ENCODE measurements at regions not wholly inside any gene's neighbourhood (a gene's known extent, or its start where the extent isn't known, plus 50 kb on each side); places are given as distances from the start of the nearest gene placed in this dataset.
"Not testable (repeated sequence)": the region's sequence is repeated elsewhere in the genome, so short reads cannot be mapped to it uniquely, and the experiment has no call there.

DNA sequence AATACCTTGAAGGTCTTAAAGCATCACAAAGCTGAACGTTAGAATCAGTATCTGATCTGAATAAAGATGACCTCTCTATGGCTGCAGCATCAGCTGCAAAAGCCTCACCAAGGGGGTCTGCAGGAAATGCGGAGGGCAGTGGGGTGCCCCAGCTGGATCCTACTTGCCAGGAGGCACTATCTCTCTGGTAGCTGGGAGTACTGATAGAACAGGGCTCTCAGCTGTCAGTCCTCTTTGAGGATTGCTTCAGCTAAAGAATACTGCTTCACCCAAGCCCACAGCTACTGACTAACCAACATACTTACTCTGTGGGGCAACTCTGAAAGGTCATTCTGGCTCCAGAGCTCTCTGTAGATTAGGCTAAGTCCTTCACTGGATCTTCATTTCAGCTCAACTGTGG, 112.5 kb upstream of the ZFP42 start:
- DNase-seq: no peak

DNA sequence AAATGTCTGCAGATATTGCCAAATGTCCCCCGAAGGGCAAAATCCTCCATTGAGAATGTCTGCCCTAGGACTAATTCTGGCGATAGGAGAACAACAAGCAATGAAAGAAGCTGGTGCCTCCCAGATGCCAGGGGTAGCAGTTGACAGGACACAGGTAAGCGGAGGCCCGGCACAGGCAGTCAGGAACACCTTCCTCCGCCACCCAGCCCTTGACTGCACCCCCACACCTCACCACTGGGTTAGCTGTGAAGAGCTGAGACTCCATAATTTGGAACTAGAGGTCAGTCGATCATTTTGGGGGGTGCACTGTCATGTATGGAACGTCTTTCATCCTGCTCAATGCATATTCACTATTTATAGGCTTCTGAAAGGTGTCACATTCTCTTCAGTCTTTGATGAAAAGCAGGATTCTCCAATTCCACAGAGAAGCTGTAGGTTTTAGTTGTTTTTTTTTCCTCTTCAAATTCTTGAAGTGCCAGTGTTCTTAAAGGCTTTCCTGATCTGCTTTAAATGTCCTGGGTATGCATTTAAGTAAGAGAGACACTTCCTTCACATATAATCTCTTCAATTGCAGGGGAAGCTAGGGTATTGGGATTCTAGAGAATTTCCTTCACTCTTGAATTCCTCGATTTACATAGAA, 111.6 kb upstream of the ZFP42 start:
- DNase-seq: no peak

DNA sequence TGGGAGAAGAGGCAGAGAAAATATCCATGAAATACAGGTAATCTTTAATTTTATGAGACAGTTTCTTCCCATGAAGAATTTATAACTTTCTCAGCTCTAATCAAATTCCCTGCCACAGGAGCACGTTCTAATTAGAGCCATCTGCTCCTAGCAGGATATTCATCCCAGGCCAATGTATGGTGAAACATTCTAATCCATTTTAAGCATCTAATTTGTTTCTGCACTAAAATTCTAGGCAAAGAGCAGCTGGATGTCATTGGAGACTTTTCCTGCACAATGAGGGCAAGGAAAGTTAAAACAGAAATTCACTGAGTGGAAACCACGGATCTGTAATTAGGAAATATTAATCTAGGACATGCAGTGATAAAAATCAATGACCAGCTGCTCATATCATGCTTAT, 107.7 kb upstream of the ZFP42 start:
- peak; percentile 4 for DNase-seq

DNA sequence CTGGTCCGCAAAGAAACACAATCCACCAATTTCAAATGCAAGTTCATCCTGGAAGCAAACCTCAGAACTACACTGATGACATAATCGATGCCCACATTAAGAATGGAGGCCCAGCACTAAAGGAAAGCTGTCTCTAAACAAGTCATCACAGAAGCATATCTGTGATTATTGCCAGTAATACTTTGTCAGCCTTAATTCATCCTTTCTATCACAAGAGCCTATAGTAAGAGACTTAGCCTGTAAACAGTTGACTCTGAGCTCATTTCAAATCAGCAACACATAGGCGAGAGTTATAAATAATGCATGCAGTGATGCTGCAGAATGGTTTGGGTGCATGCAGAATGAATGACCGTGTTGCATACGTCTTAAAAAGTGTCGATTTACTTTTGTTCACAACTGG, 105.9 kb upstream of the ZFP42 start:
- DNase-seq: no peak

DNA sequence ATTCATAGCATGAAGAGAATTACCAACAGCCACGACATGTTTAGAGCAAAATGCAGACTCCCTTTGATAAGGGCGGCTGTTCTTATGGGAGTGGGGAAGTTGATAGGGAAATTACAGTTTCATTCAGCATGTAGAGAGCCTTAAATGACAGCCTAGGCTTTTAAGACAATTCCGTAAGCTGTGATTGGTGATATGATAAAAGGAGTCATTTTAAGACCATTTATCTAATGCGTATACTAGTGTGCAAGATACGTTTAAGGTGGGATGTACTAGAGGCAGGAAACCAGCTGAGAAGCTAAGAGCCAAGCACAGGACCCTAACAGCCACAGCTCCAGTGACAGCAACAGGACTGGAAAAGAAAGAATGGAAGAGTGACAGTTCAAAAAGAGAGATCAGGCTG, 102.2 kb upstream of the ZFP42 start:
- DNase-seq: no peak

DNA sequence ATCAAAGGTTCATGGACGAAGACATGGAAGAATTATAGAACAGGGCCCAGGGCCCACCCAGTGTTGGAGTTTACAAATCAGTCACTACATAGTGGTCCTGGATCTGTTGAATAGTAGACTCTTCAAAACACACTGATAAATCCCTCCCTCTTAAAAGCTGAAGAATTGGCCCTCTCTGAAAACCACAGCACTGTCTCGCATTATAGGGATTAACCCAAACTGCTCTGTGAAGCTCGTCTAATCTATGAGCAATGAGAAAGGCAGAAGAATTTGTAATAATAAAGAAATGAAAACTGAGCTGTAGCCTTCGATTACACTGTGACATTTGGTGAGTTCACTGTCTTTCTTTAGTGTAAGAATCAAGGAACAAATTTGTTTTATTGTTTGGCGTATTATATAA, 92.5 kb upstream of the ZFP42 start:
- peak; percentile 47 for DNase-seq

DNA sequence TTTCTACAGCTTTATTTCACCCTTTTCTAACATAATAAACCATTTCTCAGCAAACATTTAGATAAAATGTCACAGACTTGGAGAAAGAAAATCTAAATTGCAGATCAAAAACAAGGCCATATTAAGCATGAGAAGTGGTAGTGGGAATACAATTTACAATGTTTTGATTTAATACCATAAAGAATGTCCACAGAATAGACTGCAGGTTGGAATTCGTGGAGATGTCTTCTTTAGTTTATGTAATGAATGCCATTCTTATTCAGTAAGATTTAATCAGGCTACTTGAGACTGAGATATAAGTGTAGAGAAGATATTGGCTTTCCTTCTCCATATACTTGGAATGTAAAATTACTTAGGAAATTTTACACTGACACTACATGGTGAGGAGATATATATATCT, 91.9 kb upstream of the ZFP42 start:
- peak; percentile 61 for DNase-seq

DNA sequence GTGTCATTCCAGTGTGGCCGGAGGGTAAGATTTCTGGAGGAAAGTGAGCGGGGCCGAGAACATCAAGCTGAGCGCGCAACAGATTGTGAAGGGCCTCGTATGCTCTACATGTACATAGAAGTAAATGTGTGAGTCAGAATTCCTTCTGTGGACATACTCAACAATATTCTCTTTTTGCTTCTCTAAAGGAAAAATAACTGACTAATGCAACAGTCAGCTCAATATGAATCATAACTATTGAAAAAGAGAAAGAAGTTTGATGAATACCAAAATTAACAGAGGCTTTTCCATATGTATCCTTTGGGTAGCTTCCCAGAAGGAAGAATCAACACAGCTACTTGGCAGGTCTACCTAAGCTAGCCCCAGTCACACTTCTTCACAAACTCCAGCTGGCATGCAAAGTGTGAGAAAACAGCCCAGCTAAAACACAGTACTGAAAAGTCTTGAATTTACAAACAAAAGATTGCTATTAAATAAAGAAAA, 87.5 kb upstream of the ZFP42 start:
- DNase-seq: peak; percentile 93

DNA sequence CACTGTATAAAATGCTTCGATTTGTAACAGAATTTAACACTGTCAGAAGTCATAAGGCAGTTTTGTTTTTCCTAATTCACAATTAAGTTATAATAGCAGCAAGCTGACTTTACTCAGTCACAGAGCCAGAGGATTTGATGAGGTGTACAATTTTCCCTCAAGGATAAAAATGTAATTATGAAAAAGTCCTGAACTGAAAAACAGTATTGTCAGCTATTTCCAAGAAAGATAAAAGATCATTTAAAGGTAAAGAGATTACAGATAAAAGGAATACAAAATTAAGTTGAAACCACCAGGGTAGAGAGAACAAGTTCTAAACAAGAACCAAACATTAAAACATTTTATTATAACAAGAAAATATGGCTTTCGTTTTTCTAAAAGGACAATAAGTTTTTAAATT, 86.8 kb upstream of the ZFP42 start:
- DNase-seq: no peak

DNA sequence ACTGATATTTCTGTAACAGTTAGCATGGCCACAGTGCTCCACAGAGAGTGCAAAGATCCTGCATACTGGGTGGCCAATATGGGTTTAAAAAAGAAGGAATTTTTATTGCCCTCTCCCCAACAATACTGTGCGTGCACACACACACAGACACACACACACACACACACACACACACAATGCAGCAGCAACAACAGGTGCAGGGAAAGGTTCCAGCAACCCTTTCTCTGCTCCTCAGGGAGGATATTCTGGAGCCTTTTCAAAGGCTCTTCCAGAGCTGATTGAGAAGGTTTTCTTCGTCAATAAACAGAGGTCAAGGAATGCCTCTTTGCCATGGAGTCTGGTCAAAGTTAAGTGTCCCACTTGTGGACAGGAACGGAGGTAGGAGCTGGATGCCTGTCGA, 84.8 kb upstream of the ZFP42 start:
- no peak for DNase-seq

DNA sequence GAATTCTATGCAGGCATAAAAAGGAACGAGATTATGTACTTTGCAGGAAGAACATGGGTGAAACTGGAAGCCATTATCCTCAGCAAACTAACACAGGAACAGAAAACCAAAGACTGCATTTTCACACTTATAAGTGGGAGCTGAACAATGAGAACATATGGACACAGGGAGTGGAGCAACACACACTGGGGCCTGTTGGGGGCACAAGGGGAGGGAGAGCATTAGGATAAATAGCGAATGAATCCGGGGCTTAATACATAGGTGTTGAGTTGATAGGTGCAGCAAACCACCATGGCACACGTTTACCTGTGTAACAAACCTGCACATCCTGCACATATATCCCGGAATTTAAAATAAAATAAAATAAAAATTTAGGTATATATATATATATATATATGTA, 80.2 kb upstream of the ZFP42 start:
- not testable (repeated sequence) for DNase-seq

DNA sequence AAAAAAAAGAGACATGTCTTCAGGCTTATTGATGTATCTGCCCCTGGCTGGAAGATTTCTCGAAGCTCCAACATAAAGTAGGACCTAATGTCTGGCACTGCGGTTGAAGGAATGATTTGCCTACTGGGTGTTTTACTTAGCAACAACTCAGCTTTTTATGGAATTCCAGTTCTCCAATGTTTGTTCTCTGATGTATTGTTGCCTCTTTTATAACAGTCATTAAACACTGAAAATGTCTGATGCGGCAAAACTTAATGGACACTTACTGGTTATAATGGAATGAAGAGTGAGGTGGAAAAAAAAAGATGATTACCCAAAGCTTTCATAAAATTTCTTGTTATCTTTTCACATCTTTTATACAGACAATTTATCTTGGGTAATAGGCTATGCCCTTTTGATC, 75.6 kb upstream of the ZFP42 start:
- no peak for DNase-seq

DNA sequence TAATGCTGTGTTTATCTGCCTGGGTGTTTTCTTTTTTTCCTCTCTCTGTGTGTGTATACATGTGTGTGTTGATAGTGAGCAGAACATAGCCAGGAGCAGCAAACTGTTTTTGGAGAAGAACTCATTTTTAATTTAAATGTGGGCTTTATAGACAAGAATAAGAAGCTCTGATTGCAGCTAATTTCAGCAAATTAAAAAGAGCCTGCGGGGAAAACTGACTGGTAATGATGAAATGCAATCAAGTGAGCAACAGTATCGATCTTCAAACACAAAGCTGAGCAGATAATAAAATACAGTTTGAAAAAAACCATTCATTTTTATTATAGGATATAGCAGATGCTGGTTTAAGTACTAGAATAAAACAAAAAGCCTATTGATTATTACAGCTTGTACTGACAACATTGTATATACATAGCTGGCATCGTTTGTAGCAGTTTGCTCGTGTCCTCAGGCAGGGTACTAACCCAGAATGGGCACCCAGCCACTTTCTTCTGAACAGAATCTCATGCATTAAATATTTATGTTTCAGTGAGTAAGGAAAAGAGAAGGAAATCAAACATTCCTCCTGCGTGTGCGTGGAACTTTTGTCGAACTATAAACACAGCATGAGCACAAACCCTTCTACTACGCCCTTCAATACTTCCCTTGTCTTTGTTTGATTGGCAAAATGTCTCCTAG, 73.5 kb upstream of the ZFP42 start:
- DNase-seq: peak; percentile 11

DNA sequence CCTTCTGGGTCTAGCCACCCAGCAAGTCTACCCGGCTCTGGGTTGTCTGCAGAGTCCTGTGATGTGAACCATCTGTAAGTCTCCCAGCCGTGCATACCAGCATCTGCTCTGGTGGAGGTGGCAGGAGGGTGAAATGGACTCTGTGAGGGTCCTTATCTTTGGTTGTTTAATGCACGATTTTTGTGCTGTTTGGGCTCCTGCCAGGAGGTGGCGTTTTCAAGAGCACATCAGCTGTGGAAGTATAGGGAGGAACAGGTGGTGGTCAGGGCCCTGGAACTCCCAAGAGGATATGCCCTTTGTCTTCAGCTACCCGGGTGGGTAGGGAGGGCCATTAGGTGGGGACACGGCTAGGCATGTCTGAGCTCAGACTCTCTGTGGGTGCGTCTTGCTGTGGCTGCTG, 66.5 kb upstream of the ZFP42 start:
- no peak for DNase-seq

DNA sequence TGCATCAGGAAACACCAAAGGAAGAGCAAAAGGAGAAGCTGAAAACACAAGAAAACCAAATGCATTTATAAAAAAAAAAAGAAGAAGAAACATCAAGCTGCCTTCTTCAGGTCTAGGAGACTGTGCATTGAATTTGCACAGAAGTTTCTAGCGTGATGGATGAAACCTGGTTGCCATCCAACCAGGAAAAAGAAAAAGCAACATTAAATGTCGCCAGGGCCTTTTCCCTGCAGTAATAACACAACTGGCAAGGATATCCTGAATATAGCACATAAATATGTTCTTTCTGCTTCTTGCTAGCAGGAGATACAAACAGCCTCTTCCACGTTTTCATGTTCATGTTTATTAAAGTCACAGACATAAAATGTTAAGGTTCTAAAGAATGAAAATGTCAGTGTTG, 60.8 kb upstream of the ZFP42 start:
- DNase-seq: no peak

DNA sequence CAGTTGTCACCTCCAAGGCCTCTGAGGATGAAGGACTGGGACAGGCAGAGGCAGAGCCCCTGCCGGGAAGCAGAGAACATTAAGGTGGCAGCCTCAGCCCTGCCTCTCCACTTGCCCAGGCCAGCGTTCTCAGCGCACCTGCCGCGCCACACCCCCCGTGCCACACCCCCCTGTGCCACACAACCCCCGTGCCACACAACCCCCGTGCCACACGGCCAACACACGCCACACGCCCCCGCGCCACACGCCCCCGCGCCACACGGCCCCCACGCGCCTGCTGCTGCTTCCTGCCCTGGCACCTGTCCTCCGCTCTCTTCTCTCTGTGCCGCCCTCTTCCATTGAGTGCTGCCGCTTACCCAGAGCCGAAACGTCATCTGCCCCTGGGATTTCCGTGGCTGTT, 58.0 kb upstream of the ZFP42 start:
- no peak for DNase-seq

DNA sequence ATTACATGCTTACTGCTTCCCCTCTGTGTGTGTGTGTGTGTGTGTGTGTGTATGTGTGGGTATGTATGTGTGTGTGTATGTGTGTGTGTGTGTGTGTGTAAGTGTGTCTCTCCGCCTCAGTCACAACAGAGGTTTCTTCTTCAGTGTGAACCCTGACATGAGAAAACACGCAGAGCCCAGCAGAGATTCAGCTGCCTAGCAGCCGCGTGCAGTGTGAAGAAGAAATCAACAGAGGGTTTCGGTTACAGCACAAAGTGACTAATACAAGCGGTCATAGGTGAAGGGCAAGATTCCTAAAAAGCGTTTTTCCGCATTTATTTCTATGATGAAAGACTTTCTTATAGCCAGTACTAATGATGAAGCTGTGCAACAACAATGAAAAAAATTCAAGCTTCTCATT, 55.3 kb upstream of the ZFP42 start:
- peak; percentile 8 for DNase-seq

DNA sequence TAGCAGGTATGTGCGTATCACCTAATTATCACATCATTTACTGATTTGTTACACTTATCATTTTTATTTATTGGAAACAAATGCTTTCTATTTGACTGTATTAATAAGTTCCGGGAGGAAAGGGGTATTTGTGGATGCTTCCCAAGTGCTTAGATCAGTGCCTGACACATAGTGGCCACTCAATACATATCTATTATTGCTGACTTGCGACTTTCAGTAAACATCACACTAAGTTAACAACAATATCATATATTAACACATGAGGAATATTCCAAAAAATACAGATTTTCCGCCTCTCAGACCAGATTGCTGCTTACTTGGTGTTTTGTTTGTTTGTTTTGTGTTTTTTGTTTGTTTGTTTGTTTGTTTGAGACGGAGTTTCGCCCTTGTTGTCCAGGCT, 52.6 kb upstream of the ZFP42 start:
- no peak for DNase-seq

DNA sequence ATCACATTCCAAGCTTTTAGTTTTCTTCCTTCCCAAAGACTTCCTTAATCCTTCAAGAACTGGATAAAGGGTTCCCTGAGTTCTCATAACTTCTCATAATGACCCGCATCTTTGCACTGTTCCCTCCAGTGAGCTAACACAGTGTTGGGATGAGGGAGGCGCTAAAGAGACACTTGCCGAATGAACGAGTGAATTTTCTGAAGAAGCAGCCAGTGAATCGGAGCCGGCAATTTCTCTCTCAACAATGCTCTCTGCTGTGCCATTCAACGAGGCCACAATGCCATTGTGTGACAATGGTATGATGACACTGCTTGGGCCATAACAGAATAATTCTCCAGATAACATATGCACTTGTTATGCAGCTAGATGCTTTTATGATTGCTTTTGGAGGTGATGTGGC, 51.4 kb upstream of the ZFP42 start:
- no peak for DNase-seq

All from fibroblast of upper back skin (primary cell).